Astrocyte (in vitro differentiated cells and primary cell): ENCODE measurements at regions not wholly inside any gene's neighbourhood (a gene's known extent, or its start where the extent isn't known, plus 50 kb on each side); places are given as distances from the start of the nearest gene placed in this dataset.

Source experiments
- EZH2 ChIP-seq: IDR thresholded peaks from 2 replicates; pipeline ENCODE4 v1.6.1; 2012; ENCODE audit warnings: mild to moderate bottlenecking, low read length, inconsistent platforms; ENCODE audit not compliant: insufficient read depth
- TF ChIP-seq, protein P1 (sequence below): IDR thresholded peaks from 2 replicates; pipeline ENCODE4 v1.5.1; 2011; ENCODE audit warnings: low read depth, mild to moderate bottlenecking, inconsistent platforms, low read length, moderate library complexity; ENCODE audit not compliant: insufficient read depth

DNA sequence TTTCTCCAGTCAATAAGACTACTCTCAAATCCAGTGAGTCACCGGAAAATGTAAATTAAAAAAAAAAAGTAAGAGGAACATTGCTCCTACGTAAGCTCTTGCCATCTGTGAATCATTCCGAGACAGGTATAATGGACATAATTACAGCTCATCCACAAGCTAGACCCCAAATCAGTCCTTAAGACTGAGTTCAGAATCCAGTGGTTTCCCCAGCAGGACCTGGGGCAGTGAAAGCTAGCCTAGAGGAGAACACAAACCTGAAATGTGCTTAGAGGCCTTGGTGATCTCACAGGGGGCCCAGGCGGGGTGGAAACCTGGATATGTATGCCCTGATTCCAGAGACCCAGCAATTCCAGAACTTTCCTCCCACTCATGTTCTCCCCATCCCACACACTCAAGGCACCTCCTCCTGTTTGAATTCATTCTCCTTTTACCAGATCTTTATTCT is 132.0 kb downstream of the COPRS start:
- TF ChIP-seq EZH2 = no peak
- TF ChIP-seq, protein P1, sequence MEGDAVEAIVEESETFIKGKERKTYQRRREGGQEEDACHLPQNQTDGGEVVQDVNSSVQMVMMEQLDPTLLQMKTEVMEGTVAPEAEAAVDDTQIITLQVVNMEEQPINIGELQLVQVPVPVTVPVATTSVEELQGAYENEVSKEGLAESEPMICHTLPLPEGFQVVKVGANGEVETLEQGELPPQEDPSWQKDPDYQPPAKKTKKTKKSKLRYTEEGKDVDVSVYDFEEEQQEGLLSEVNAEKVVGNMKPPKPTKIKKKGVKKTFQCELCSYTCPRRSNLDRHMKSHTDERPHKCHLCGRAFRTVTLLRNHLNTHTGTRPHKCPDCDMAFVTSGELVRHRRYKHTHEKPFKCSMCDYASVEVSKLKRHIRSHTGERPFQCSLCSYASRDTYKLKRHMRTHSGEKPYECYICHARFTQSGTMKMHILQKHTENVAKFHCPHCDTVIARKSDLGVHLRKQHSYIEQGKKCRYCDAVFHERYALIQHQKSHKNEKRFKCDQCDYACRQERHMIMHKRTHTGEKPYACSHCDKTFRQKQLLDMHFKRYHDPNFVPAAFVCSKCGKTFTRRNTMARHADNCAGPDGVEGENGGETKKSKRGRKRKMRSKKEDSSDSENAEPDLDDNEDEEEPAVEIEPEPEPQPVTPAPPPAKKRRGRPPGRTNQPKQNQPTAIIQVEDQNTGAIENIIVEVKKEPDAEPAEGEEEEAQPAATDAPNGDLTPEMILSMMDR = no peak
